ENCODE measurements at regions not wholly inside any gene's neighbourhood (a gene's known extent, or its start where the extent isn't known, plus 50 kb on each side); places are given as distances from the start of the nearest gene placed in this dataset.

DNA sequence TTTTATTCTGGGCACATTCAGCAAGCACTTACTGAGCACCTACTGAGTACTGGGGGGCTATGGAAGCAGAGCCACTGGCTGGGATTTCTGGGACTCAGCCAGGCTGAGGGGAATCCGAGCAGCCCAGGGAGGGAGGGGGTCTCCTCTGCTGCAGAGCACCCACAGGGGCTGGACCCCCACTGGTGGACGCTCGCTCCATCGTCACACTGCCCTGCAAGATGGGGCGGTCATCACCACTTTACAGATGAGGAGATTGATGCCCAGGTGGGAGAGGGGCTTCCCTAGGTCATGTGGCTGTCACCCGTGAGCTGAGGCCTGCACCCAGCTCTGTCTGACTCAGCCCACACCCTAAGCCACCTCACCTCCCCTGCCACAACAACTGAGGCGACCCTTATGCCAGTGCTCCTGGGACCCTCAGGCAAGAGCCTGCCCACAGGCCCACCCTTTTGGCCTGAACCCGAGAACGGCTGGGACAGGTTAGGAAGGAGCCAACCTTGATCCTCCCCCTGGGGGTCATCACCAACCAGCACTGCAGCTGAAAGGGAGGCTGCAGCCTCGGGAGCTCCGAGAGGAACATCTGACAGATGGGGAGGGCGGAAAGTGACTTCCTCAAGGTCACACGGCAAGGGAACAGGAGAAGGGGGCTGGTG, 74.4 kb downstream of the SERPINA3 start:
- H3K4me3 ChIP-seq (ENCODE audit: low read length, poor library complexity, severe bottlenecking): no peak overlapping the region
- no peak overlapping the region for H3K9ac ChIP-seq (ENCODE audit: low read depth, low read length, poor library complexity, severe bottlenecking)
- H3K9me3 ChIP-seq (ENCODE audit: insufficient read depth, low read depth, low read length): no peaks in the 10 kb centered on the region
- no peak overlapping the region for H3K4me2 ChIP-seq (ENCODE audit: low read depth, low read length, poor library complexity, severe bottlenecking)
- no peaks in the 10 kb centered on the region for H3K79me2 ChIP-seq (ENCODE audit: insufficient read depth, low read length)
- H3K27me3 ChIP-seq (ENCODE audit: insufficient read depth, low read length, poor library complexity, severe bottlenecking): no peaks in the 10 kb centered on the region
- H2AFZ ChIP-seq (ENCODE audit: low read length): no peak overlapping the region
- TF ChIP-seq EZH2phosphoT487 (IDR thresholded peaks at IDR 0.05; ENCODE audit: borderline replicate concordance) (no peak), CTCF (conservative IDR thresholded peaks at IDR 0.05; ENCODE audit: low read length) (no peak)
- peaks cover 2% of the 10 kb centered on the region for H3K4me1 ChIP-seq (ENCODE audit: insufficient read depth, low read length, poor library complexity, severe bottlenecking)
- H3K9me2 ChIP-seq (replicated peaks; ENCODE audit: low read depth, low read length): no peaks in the 10 kb centered on the region
- no peaks in the 10 kb centered on the region for H3K36me3 ChIP-seq (ENCODE audit: insufficient read depth, low read length)
- no peaks in the 10 kb centered on the region for H3F3A ChIP-seq (ENCODE audit: low read depth)
- no peaks in the 10 kb centered on the region for H4K20me1 ChIP-seq (ENCODE audit: insufficient read depth, low read length, poor library complexity, severe bottlenecking)

- H3K27me3 ChIP-seq (ENCODE audit: insufficient read depth, low read length, poor library complexity, severe bottlenecking): no peaks in the 10 kb centered on the region
- no peak overlapping the region for H3K4me2 ChIP-seq (ENCODE audit: low read depth, low read length, poor library complexity, severe bottlenecking)
- no peaks in the 10 kb centered on the region for H3K9me2 ChIP-seq (replicated peaks; ENCODE audit: low read depth, low read length)
- no peaks in the 10 kb centered on the region for H3K9me3 ChIP-seq (ENCODE audit: insufficient read depth, low read depth, low read length)
- TF ChIP-seq EZH2phosphoT487 (IDR thresholded peaks at IDR 0.05; ENCODE audit: borderline replicate concordance) (no peak), CTCF (conservative IDR thresholded peaks at IDR 0.05; ENCODE audit: low read length) (no peak)
- H3K9ac ChIP-seq (ENCODE audit: low read depth, low read length, poor library complexity, severe bottlenecking): no peak overlapping the region
- no peaks in the 10 kb centered on the region for H4K20me1 ChIP-seq (ENCODE audit: insufficient read depth, low read length, poor library complexity, severe bottlenecking)
- H3F3A ChIP-seq (ENCODE audit: low read depth): no peaks in the 10 kb centered on the region
- H2AFZ ChIP-seq (ENCODE audit: low read length): no peak overlapping the region
- no peaks in the 10 kb centered on the region for H3K79me2 ChIP-seq (ENCODE audit: insufficient read depth, low read length)
- H3K36me3 ChIP-seq (ENCODE audit: insufficient read depth, low read length): no peaks in the 10 kb centered on the region
- no peak overlapping the region for H3K4me3 ChIP-seq (ENCODE audit: low read length, poor library complexity, severe bottlenecking)
- H3K4me1 ChIP-seq (ENCODE audit: insufficient read depth, low read length, poor library complexity, severe bottlenecking): peaks cover 2% of the 10 kb centered on the region
Observed at GRCh38 chr14:94685681-94686485, 73.7 kb downstream of the SERPINA3 start.

DNA sequence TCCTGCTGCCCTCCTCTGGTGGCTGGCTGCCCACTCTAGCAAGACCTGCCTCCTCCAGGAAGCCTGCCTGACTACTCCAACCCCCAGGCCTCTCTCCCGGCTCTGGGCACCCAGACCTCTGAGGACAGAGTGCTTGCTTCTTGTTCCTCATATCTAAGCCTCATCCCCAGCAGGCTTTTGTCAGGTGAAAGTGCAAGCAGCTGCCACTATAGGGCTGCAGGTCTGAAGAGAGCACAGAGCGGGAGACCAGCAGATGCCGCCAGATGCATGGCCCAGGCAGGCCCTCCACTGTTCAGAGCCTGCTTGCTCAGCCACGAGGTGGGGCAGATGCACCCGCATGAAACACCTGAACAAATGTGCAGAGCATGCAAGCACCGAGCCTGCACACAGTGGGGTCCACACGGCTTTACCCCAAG, 73.0 kb downstream of the SERPINA3 start:
- H3K4me2 ChIP-seq (ENCODE audit: low read depth, low read length, poor library complexity, severe bottlenecking): no peak overlapping the region
- peaks cover 2% of the 10 kb centered on the region for H3K4me1 ChIP-seq (ENCODE audit: insufficient read depth, low read length, poor library complexity, severe bottlenecking)
- TF ChIP-seq EZH2phosphoT487 (IDR thresholded peaks at IDR 0.05; ENCODE audit: borderline replicate concordance) (no peak), CTCF (conservative IDR thresholded peaks at IDR 0.05; ENCODE audit: low read length) (no peak)
- H3F3A ChIP-seq (ENCODE audit: low read depth): no peaks in the 10 kb centered on the region
- no peaks in the 10 kb centered on the region for H3K79me2 ChIP-seq (ENCODE audit: insufficient read depth, low read length)
- no peak overlapping the region for H3K4me3 ChIP-seq (ENCODE audit: low read length, poor library complexity, severe bottlenecking)
- no peaks in the 10 kb centered on the region for H3K9me2 ChIP-seq (replicated peaks; ENCODE audit: low read depth, low read length)
- H3K9ac ChIP-seq (ENCODE audit: low read depth, low read length, poor library complexity, severe bottlenecking): no peak overlapping the region
- no peaks in the 10 kb centered on the region for H3K27me3 ChIP-seq (ENCODE audit: insufficient read depth, low read length, poor library complexity, severe bottlenecking)
- H4K20me1 ChIP-seq (ENCODE audit: insufficient read depth, low read length, poor library complexity, severe bottlenecking): no peaks in the 10 kb centered on the region
- no peak overlapping the region for H2AFZ ChIP-seq (ENCODE audit: low read length)
- no peaks in the 10 kb centered on the region for H3K36me3 ChIP-seq (ENCODE audit: insufficient read depth, low read length)
- H3K9me3 ChIP-seq (ENCODE audit: insufficient read depth, low read depth, low read length): no peaks in the 10 kb centered on the region
